H1 (cell line): ENCODE measurements at regions not wholly inside any gene's neighbourhood (a gene's known extent, or its start where the extent isn't known, plus 50 kb on each side); places are given as distances from the start of the nearest gene placed in this dataset.

Experiments
- CTCF ChIA-PET: fragments of 300-600 bp; sonication (Branson Sonifier 250); formaldehyde crosslinking; loops from one replicate; lab custom pipeline; 2021; ENCODE audit not compliant: partially characterized antibody; lab: Charles Lee
- POLR2A ChIA-PET: fragments of 300-600 bp; sonication (Branson Sonifier 250); formaldehyde crosslinking; loops from one replicate; lab custom pipeline; 2021; ENCODE audit warnings: inconsistent platforms; ENCODE audit not compliant: partially characterized antibody; lab: Charles Lee
- DNase-seq, 2 experiments: peaks; one replicate each; pipeline versions ENCODE4 v3.0.0 to v3.0.0-alpha.2; 2010 to 2022; ENCODE audit warnings: low spot score in 2 of 2, low read depth in 1 of 2, mixed read lengths in 1 of 2
- FAIRE-seq: peaks from 2 replicates; lab custom pipeline; 2011; peaks lifted over from hg19 to GRCh38; lab: Jason Lieb, UNC
- H2AFZ ChIP-seq: 2 replicates; pipeline ENCODE4 v1.8.1; 2012; ENCODE audit warnings: low read length, inconsistent platforms
- H2AK5ac ChIP-seq: 2 replicates; pipeline ENCODE4 v1.6.1; 2013; ENCODE audit warnings: low read depth, low read length
- H2BK120ac ChIP-seq: replicated peaks from 2 replicates; pipeline ENCODE3; 2013; ENCODE audit warnings: low read depth, low read length, inconsistent platforms
- H2BK12ac ChIP-seq: 2 replicates; pipeline ENCODE4 v1.6.1; 2013; ENCODE audit warnings: low read depth, low read length
- H2BK15ac ChIP-seq: 2 replicates; pipeline ENCODE4 v1.6.1; 2013; ENCODE audit warnings: low read length
- H2BK20ac ChIP-seq: 2 replicates; pipeline ENCODE4 v1.6.1; 2013; ENCODE audit warnings: low read length
- H2BK5ac ChIP-seq: 2 replicates; pipeline ENCODE4 v1.6.1; 2013; ENCODE audit warnings: low read depth, low read length
- H3K14ac ChIP-seq: 2 replicates; pipeline ENCODE4 v1.6.1; 2013; ENCODE audit warnings: inconsistent platforms; ENCODE audit not compliant: insufficient read length
- H3K18ac ChIP-seq: 2 replicates; pipeline ENCODE4 v1.6.1; 2013; ENCODE audit warnings: low read length; ENCODE audit errors: extremely low read depth
- H3K23ac ChIP-seq: 2 replicates; pipeline ENCODE4 v1.6.1; 2013; ENCODE audit warnings: inconsistent platforms; ENCODE audit not compliant: insufficient read length
- H3K23me2 ChIP-seq: 2 replicates; pipeline ENCODE4 v1.6.1; 2013; ENCODE audit warnings: low read depth, low read length
- H3K27ac ChIP-seq: 2 replicates; pipeline ENCODE4 v1.6.1; 2011; ENCODE audit warnings: low read depth, low read length, inconsistent platforms
- H3K27me3 ChIP-seq, 4 experiments: replicated peaks in 1 of 4; 1 replicate in 1 of 4; 2 replicates in 3 of 4; pipeline versions ENCODE4 v1.6.1 to v1.8.1; 2011 to 2013; ENCODE audit warnings: low read length in 3 of 4, mild to moderate bottlenecking in 3 of 4, inconsistent platforms in 2 of 4, mixed read lengths in 2 of 4, moderate library complexity in 1 of 4; ENCODE audit not compliant: control insufficient read depth in 3 of 4, insufficient read depth in 3 of 4; ENCODE audit errors: extremely low read depth in 1 of 4
- H3K36me3 ChIP-seq, 4 experiments: 2 replicates each; pipeline versions ENCODE4 v1.6.1 to v1.8.1; 2011 to 2013; ENCODE audit warnings: mild to moderate bottlenecking in 4 of 4, low read length in 3 of 4, moderate library complexity in 2 of 4, control low read depth in 1 of 4, inconsistent platforms in 1 of 4; ENCODE audit not compliant: insufficient read depth in 4 of 4, control insufficient read depth in 2 of 4
- H3K4ac ChIP-seq: replicated peaks from 2 replicates; pipeline ENCODE3; 2013; ENCODE audit warnings: low read length, low read depth, mixed read lengths, inconsistent platforms; ENCODE audit not compliant: insufficient read length
- H3K4me1 ChIP-seq, 4 experiments: replicated peaks in 1 of 4; 1 replicate in 1 of 4; 2 replicates in 3 of 4; pipeline versions ENCODE4 v1.6.1 to v1.8.1; 2011 to 2013; ENCODE audit warnings: low read length in 3 of 4, inconsistent platforms in 2 of 4, mixed read lengths in 1 of 4; ENCODE audit not compliant: insufficient read depth in 4 of 4, control insufficient read depth in 3 of 4
- H3K4me2 ChIP-seq, 2 experiments: 2 replicates each; pipeline versions ENCODE4 v1.6.1 to v1.8.1; 2011 to 2013; ENCODE audit warnings: low read depth in 2 of 2, low read length in 2 of 2, control low read depth in 1 of 2, inconsistent platforms in 1 of 2, mild to moderate bottlenecking in 1 of 2; ENCODE audit not compliant: insufficient read depth in 1 of 2
- H3K4me3 ChIP-seq, 4 experiments: fragments of 200-600, 300-600 bp in 1 of 4; sonication (generic), shearing (Covaris generic), sonication (Bioruptor Twin) in 1 of 4; 2 replicates each; pipeline versions ENCODE4 v1.5.1 to v1.8.1; 2011 to 2016; ENCODE audit warnings: low read length in 4 of 4, low read depth in 3 of 4, control low read depth in 2 of 4, inconsistent platforms in 2 of 4, mild to moderate bottlenecking in 2 of 4, mixed read lengths in 1 of 4, moderate library complexity in 1 of 4; ENCODE audit not compliant: insufficient read depth in 2 of 4; ENCODE audit errors: extremely low read depth in 1 of 4
- H3K56ac ChIP-seq: replicated peaks from 2 replicates; pipeline ENCODE3; 2013; ENCODE audit warnings: low read depth, mild to moderate bottlenecking, mixed read lengths, low read length, inconsistent platforms; ENCODE audit not compliant: insufficient read length
- H3K79me1 ChIP-seq: 2 replicates; pipeline ENCODE4 v1.6.1; 2013; ENCODE audit warnings: low read depth, low read length, control low read depth
- H3K79me2 ChIP-seq, 2 experiments: 2 replicates each; pipeline versions ENCODE4 v1.6.1 to v1.8.1; 2012 to 2013; ENCODE audit warnings: low read length in 2 of 2, mild to moderate bottlenecking in 2 of 2, inconsistent platforms in 1 of 2; ENCODE audit not compliant: insufficient read depth in 2 of 2, control insufficient read depth in 1 of 2
- H3K9ac ChIP-seq, 4 experiments: replicated peaks in 1 of 4; 1 replicate in 1 of 4; 2 replicates in 3 of 4; pipeline versions ENCODE4 v1.6.1 to v1.8.1; 2011 to 2013; ENCODE audit warnings: low read depth in 3 of 4, low read length in 3 of 4, control low read depth in 2 of 4, mild to moderate bottlenecking in 2 of 4, moderate library complexity in 2 of 4, inconsistent platforms in 1 of 4; ENCODE audit errors: extremely low read depth in 1 of 4
- H3K9me3 ChIP-seq, 2 experiments: 2 replicates each; pipeline versions ENCODE4 v1.6.1 to v1.8.1; 2012 to 2013; ENCODE audit warnings: mild to moderate bottlenecking in 2 of 2, moderate library complexity in 2 of 2, control low read depth in 1 of 2, inconsistent platforms in 1 of 2, low read depth in 1 of 2, low read length in 1 of 2, mixed read lengths in 1 of 2; ENCODE audit not compliant: insufficient read depth in 2 of 2
- H4K20me1 ChIP-seq, 2 experiments: replicated peaks in 1 of 2; 2 replicates each; pipeline versions ENCODE3 to v1.8.1; 2011 to 2013; ENCODE audit warnings: inconsistent platforms in 2 of 2, low read length in 2 of 2, mild to moderate bottlenecking in 1 of 2; ENCODE audit not compliant: insufficient read depth in 2 of 2, control insufficient read depth in 1 of 2
- H4K5ac ChIP-seq: 2 replicates; pipeline ENCODE4 v1.6.1; 2013; ENCODE audit warnings: low read length, low read depth, mixed read lengths, inconsistent platforms; ENCODE audit not compliant: insufficient read length
- H4K8ac ChIP-seq: 2 replicates; pipeline ENCODE4 v1.8.0; 2013; ENCODE audit warnings: mild to moderate bottlenecking, moderate library complexity, low read length, inconsistent platforms; ENCODE audit not compliant: insufficient read depth; ENCODE audit errors: extremely low read depth
- H4K91ac ChIP-seq: replicated peaks from 2 replicates; pipeline ENCODE3; 2013; ENCODE audit warnings: low read length, mixed read lengths, inconsistent platforms; ENCODE audit not compliant: insufficient read length
- CEBPB ChIP-seq: IDR thresholded peaks from 2 replicates; pipeline ENCODE4 v1.6.1; 2012; ENCODE audit warnings: low read depth, low read length
- CTCF ChIP-seq, 3 experiments: IDR thresholded peaks; 1 replicate in 2 of 3; 2 replicates in 1 of 3; pipeline versions ENCODE4 v1.5.1 to v1.6.1; 2011; ENCODE audit warnings: low read length in 3 of 3, mild to moderate bottlenecking in 3 of 3, inconsistent platforms in 2 of 3, low read depth in 1 of 3, moderate library complexity in 1 of 3; ENCODE audit not compliant: insufficient read depth in 1 of 3; ENCODE audit errors: control extremely low read depth in 1 of 3
- RFX5 ChIP-seq: IDR thresholded peaks from 2 replicates; pipeline ENCODE4 v1.6.1; 2011; ENCODE audit warnings: low read depth, low read length, improper control_type of control experiment, borderline replicate concordance
- RNF2 ChIP-seq: fragments of 200-900, 300-1000 bp; sonication (generic); IDR thresholded peaks from 2 replicates; pipeline ENCODE4 v1.7.1; 2016; ENCODE audit warnings: borderline replicate concordance, low read depth, mild to moderate bottlenecking, antibody characterized with exemption, low read length; ENCODE audit not compliant: poor library complexity, severe bottlenecking; ENCODE audit errors: missing control alignments
- SAP30 ChIP-seq: fragments of 300-600 bp; sonication (generic); IDR thresholded peaks from 2 replicates; pipeline ENCODE4 v1.7.1; 2012; ENCODE audit warnings: low read length, moderate library complexity, mild to moderate bottlenecking, inconsistent platforms; ENCODE audit not compliant: insufficient read depth, insufficient replicate concordance
- SP1 ChIP-seq: IDR thresholded peaks from 2 replicates; pipeline ENCODE4 v1.6.1; 2011; ENCODE audit warnings: low read depth, low read length
- SP2 ChIP-seq: IDR thresholded peaks from 2 replicates; pipeline ENCODE4 v1.6.1; 2012; ENCODE audit warnings: mild to moderate bottlenecking, low read length, inconsistent platforms
- SRF ChIP-seq: IDR thresholded peaks from 2 replicates; pipeline ENCODE4 v1.6.1; 2011; ENCODE audit warnings: mild to moderate bottlenecking, low read depth, low read length, moderate library complexity
- TEAD4 ChIP-seq: IDR thresholded peaks from 2 replicates; pipeline ENCODE4 v1.6.1; 2012; ENCODE audit warnings: low read depth, low read length, inconsistent platforms, mixed read lengths
- WGBS, 2 experiments: shearing (Covaris generic) in 1 of 2; methylation state at CpG; one replicate each; pipeline versions ENCODE4 v1.1.6 to v1.1.7; 2013 to 2015; ENCODE audit warnings: low lambda C conversion rate in 2 of 2, mixed read lengths in 2 of 2, inconsistent platforms in 1 of 2, low coverage in 1 of 2, missing lambda C conversion rate in 1 of 2; ENCODE audit not compliant: insufficient replicate concordance in 2 of 2, insufficient coverage in 1 of 2, insufficient read length in 1 of 2; ENCODE audit errors: extremely low coverage in 1 of 2, missing lambda C conversion rate in 1 of 2; 5-methylcytosine and 5-hydroxymethylcytosine counted together

GRCh38 chr5:56722317-56722716, 93.0 kb upstream of the MAP3K1 start:
- 0 out of 7 replicates have a peak, but pooled peaks cover 0 to 2% (median 0%) of the 10 kb centered on the region in 4 experiments for H3K4me1 ChIP-seq
- WGBS, 2 experiments: 93% methylated on average over 3 of the region's 3 CpGs; no CpG with 5 or more reads in 1 of the 2 experiments
- TF ChIP-seq SRF (no peak), SP2 (no peak), RFX5 (no peak), SAP30 (no peak), SP1 (no peak), CTCF (IDR thresholded peaks at IDR 0.05; ENCODE audit: control extremely low read depth in 1 of 3, insufficient read depth in 1 of 3, low read depth in 1 of 3, low read length in 3 of 3) (no peak), TEAD4 (no peak), RNF2 (no peak), CEBPB (no peak)

More at GRCh38 chr5:56722317-56722716, 93.0 kb upstream of the MAP3K1 start:
- Histone ChIP-seq H2BK20ac (no peak overlapping the region), H4K91ac (no peak overlapping the region), H3K4ac (no peak overlapping the region), H3K23me2 (no peaks in the 10 kb centered on the region), H4K20me1 (no peaks in the 10 kb centered on the region), H2BK12ac (no peak overlapping the region), H2AK5ac (no peak overlapping the region), H2BK15ac (no peak overlapping the region), H3K27ac (no peak overlapping the region), H3K4me3 (no peak overlapping the region), H3K9ac (no peak overlapping the region), H3K14ac (no peak overlapping the region), H3K27me3 (peaks cover 0 to 1% (median 0%) of the 10 kb centered on the region in 4 experiments; a peak in 1 of 7 replicates), H2BK120ac (no peak overlapping the region), H4K8ac (no peak overlapping the region), H3K79me1 (no peaks in the 10 kb centered on the region), H4K5ac (no peak overlapping the region), H3K9me3 (no peaks in the 10 kb centered on the region), H3K56ac (no peak overlapping the region), H2AFZ (no peak overlapping the region), H3K4me2 (no peak overlapping the region), H3K36me3 (no peaks in the 10 kb centered on the region), H3K23ac (no peak overlapping the region), H2BK5ac (no peak overlapping the region), H3K18ac (no peak overlapping the region), H3K79me2 (no peaks in the 10 kb centered on the region)
- CTCF ChIA-PET: interaction anchor here (1.1 to 1.5 kb wide), 3 partner anchors 15 to 439 kb away, joined by 3 to 4 read pairs (median 3); no protein-coding TSS in a partner anchor
- POLR2A ChIA-PET: no interaction called here
- DNase-seq: no peak
- no peak for FAIRE-seq
